ENCODE measurements at regions not wholly inside any gene's neighbourhood (a gene's known extent, or its start where the extent isn't known, plus 50 kb on each side); places are given as distances from the start of the nearest gene placed in this dataset.

- no peak for TF ChIP-seq CTCF (IDR thresholded peaks at IDR 0.05; ENCODE audit: low read length)
- TF ChIP-seq EZH2 (IDR thresholded peaks at IDR 0.05; ENCODE audit: borderline replicate concordance, low read length) = no peak
Observed at GRCh38 chr5:68436686-68437520, 221.3 kb downstream of the PIK3R1 start.
